ENCODE measurements at regions not wholly inside any gene's neighbourhood (a gene's known extent, or its start where the extent isn't known, plus 50 kb on each side); places are given as distances from the start of the nearest gene placed in this dataset.

DNA sequence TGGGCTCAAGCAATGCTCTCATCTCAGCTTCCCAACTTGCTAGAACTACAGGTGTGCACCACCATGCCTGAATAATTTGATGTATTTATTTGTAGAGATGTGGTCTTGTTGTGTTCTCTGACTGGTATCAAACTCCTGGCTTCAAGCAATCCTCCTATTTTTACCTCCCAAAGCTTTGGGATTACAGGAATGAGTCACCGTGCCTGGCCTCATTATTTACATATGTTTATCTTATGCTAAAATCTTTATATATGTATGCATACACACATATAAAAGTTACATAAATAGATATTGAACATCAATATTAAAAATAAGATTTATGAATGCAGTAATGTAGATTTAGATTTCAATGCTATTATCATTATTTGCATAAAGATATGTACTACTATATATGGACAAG, 1634.5 kb upstream of the LRRTM3 start (continued):
- TF ChIP-seq EZH2phosphoT487 (IDR thresholded peaks at IDR 0.05; ENCODE audit: unreplicated experiment) (no peak), CREB1 (CRISPR knock-in tag; IDR thresholded peaks at IDR 0.05; ENCODE audit: low read depth) (no peak), POLR2AphosphoS5 (IDR thresholded peaks at IDR 0.05; ENCODE audit: low read depth) (no peak)
- TF ChIP-seq, protein P1, sequence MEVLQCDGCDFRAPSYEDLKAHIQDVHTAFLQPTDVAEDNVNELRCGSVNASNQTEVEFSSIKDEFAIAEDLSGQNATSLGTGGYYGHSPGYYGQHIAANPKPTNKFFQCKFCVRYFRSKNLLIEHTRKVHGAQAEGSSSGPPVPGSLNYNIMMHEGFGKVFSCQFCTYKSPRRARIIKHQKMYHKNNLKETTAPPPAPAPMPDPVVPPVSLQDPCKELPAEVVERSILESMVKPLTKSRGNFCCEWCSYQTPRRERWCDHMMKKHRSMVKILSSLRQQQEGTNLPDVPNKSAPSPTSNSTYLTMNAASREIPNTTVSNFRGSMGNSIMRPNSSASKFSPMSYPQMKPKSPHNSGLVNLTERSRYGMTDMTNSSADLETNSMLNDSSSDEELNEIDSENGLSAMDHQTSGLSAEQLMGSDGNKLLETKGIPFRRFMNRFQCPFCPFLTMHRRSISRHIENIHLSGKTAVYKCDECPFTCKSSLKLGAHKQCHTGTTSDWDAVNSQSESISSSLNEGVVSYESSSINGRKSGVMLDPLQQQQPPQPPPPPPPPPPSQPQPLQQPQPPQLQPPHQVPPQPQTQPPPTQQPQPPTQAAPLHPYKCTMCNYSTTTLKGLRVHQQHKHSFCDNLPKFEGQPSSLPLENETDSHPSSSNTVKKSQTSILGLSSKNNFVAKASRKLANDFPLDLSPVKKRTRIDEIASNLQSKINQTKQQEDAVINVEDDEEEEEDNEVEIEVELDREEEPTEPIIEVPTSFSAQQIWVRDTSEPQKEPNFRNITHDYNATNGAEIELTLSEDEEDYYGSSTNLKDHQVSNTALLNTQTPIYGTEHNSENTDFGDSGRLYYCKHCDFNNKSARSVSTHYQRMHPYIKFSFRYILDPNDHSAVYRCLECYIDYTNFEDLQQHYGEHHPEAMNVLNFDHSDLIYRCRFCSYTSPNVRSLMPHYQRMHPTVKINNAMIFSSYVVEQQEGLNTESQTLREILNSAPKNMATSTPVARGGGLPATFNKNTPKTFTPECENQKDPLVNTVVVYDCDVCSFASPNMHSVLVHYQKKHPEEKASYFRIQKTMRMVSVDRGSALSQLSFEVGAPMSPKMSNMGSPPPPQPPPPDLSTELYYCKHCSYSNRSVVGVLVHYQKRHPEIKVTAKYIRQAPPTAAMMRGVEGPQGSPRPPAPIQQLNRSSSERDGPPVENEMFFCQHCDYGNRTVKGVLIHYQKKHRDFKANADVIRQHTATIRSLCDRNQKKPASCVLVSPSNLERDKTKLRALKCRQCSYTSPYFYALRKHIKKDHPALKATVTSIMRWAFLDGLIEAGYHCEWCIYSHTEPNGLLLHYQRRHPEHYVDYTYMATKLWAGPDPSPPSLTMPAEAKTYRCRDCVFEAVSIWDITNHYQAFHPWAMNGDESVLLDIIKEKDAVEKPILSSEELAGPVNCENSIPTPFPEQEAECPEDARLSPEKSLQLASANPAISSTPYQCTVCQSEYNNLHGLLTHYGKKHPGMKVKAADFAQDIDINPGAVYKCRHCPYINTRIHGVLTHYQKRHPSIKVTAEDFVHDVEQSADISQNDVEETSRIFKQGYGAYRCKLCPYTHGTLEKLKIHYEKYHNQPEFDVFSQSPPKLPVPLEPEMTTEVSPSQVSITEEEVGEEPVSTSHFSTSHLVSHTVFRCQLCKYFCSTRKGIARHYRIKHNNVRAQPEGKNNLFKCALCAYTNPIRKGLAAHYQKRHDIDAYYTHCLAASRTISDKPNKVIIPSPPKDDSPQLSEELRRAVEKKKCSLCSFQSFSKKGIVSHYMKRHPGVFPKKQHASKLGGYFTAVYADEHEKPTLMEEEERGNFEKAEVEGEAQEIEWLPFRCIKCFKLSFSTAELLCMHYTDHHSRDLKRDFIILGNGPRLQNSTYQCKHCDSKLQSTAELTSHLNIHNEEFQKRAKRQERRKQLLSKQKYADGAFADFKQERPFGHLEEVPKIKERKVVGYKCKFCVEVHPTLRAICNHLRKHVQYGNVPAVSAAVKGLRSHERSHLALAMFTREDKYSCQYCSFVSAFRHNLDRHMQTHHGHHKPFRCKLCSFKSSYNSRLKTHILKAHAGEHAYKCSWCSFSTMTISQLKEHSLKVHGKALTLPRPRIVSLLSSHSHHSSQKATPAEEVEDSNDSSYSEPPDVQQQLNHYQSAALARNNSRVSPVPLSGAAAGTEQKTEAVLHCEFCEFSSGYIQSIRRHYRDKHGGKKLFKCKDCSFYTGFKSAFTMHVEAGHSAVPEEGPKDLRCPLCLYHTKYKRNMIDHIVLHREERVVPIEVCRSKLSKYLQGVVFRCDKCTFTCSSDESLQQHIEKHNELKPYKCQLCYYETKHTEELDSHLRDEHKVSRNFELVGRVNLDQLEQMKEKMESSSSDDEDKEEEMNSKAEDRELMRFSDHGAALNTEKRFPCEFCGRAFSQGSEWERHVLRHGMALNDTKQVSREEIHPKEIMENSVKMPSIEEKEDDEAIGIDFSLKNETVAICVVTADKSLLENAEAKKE (CRISPR knock-in tag; IDR thresholded peaks at IDR 0.05): no peak

DNA sequence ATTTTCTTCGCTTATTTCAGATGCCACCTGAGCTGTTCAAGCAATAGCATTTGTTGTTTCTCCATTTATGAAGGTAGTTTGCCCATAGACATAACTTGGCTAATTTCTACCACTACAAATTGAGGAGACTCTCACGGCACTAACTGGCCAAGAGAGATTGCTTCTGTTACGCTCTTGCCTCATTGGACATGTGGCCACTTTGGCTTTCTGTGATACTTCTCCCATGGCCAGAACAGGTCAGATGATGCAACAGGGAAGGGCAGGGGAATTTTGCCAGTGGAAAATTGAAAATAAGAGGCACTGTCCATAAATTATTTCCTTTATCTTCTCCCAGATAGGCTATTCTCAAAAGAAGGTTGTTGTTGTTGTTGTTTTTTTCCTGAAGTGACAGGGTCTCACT, 1633.3 kb upstream of the LRRTM3 start:
- no peak overlapping the region for H3K4me2 ChIP-seq
- H3K79me2 ChIP-seq (replicated peaks; ENCODE audit: insufficient read depth): no peaks in the 10 kb centered on the region
- DNase-seq (ENCODE audit: low spot score) (no peak), ATAC-seq (no peak)
- Mint-ChIP-seq H3K27ac (peak overlapping the region; percentile 8; the same call in 1 of the 2 replicates), H3K4me3 (no peak overlapping the region), H3K36me3 (ENCODE audit: low read depth) (no peaks in the 10 kb centered on the region), H3K27me3 (ENCODE audit: insufficient read depth, low read depth, poor library complexity) (no peaks in the 10 kb centered on the region), H3K9me3 (no peaks in the 10 kb centered on the region), H3K4me1 (peaks cover 6% of the 10 kb centered on the region)
- TF ChIP-seq STAT1 (IDR thresholded peaks at IDR 0.05; ENCODE audit: unreplicated experiment): no peak
- TF ChIP-seq EZH2phosphoT487 (IDR thresholded peaks at IDR 0.05; ENCODE audit: unreplicated experiment): no peak
- no peak for TF ChIP-seq EZH2 (IDR thresholded peaks at IDR 0.05; ENCODE audit: low read depth, unreplicated experiment)
- no peak for TF ChIP-seq CREB1 (CRISPR knock-in tag; IDR thresholded peaks at IDR 0.05; ENCODE audit: low read depth)
- TF ChIP-seq, protein P2, sequence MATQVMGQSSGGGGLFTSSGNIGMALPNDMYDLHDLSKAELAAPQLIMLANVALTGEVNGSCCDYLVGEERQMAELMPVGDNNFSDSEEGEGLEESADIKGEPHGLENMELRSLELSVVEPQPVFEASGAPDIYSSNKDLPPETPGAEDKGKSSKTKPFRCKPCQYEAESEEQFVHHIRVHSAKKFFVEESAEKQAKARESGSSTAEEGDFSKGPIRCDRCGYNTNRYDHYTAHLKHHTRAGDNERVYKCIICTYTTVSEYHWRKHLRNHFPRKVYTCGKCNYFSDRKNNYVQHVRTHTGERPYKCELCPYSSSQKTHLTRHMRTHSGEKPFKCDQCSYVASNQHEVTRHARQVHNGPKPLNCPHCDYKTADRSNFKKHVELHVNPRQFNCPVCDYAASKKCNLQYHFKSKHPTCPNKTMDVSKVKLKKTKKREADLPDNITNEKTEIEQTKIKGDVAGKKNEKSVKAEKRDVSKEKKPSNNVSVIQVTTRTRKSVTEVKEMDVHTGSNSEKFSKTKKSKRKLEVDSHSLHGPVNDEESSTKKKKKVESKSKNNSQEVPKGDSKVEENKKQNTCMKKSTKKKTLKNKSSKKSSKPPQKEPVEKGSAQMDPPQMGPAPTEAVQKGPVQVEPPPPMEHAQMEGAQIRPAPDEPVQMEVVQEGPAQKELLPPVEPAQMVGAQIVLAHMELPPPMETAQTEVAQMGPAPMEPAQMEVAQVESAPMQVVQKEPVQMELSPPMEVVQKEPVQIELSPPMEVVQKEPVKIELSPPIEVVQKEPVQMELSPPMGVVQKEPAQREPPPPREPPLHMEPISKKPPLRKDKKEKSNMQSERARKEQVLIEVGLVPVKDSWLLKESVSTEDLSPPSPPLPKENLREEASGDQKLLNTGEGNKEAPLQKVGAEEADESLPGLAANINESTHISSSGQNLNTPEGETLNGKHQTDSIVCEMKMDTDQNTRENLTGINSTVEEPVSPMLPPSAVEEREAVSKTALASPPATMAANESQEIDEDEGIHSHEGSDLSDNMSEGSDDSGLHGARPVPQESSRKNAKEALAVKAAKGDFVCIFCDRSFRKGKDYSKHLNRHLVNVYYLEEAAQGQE (IDR thresholded peaks at IDR 0.05; ENCODE audit: unreplicated experiment): no peak
- TF ChIP-seq, protein P3, sequence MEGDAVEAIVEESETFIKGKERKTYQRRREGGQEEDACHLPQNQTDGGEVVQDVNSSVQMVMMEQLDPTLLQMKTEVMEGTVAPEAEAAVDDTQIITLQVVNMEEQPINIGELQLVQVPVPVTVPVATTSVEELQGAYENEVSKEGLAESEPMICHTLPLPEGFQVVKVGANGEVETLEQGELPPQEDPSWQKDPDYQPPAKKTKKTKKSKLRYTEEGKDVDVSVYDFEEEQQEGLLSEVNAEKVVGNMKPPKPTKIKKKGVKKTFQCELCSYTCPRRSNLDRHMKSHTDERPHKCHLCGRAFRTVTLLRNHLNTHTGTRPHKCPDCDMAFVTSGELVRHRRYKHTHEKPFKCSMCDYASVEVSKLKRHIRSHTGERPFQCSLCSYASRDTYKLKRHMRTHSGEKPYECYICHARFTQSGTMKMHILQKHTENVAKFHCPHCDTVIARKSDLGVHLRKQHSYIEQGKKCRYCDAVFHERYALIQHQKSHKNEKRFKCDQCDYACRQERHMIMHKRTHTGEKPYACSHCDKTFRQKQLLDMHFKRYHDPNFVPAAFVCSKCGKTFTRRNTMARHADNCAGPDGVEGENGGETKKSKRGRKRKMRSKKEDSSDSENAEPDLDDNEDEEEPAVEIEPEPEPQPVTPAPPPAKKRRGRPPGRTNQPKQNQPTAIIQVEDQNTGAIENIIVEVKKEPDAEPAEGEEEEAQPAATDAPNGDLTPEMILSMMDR (conservative IDR thresholded peaks at IDR 0.05; ENCODE audit: low read depth in 2 of 2): no peak
- TF ChIP-seq ZNF114 (CRISPR knock-in tag; IDR thresholded peaks at IDR 0.05): no peak
- no peak for TF ChIP-seq NANOG (IDR thresholded peaks at IDR 0.05; ENCODE audit: borderline replicate concordance)
- H4K20me1 ChIP-seq (replicated peaks; ENCODE audit: insufficient read depth): no peaks in the 10 kb centered on the region
- H3F3A ChIP-seq (replicated peaks; ENCODE audit: low read depth): no peaks in the 10 kb centered on the region
- no peak overlapping the region for H3K4me3 ChIP-seq
- H2AFZ ChIP-seq: no peak overlapping the region
- H3K27me3 ChIP-seq (ENCODE audit: insufficient read depth): no peaks in the 10 kb centered on the region
- H3K4me1 ChIP-seq (ENCODE audit: insufficient read depth): peaks cover 12% of the 10 kb centered on the region; the same call in 1 of the 2 replicates
- no peaks in the 10 kb centered on the region for H3K36me3 ChIP-seq (ENCODE audit: insufficient read depth)
- H3K9me2 ChIP-seq (ENCODE audit: insufficient read depth): no peaks in the 10 kb centered on the region; the same call in 1 of the 2 replicates
- H3K27ac ChIP-seq (ENCODE audit: low read depth): no peak overlapping the region
